Left lung (tissue), 4 donors: ENCODE measurements at regions not wholly inside any gene's neighbourhood (a gene's known extent, or its start where the extent isn't known, plus 50 kb on each side); places are given as distances from the start of the nearest gene placed in this dataset.

Experiments
- ATAC-seq: fragments of 200-7000 bp; cut with Tn5 transposase; one replicate; pipeline ENCODE4 v1.9.1; 2020; ENCODE audit warnings: moderate library complexity
- DNase-seq, 4 donors: peaks; one replicate each; pipeline ENCODE4 v3.0.0-alpha.2; 2013 to 2020
- H3K27ac ChIP-seq, 2 donors: fragments of 200-600 bp; sonication (generic) in 1 of 2; one replicate each; pipeline versions ENCODE4 v1.5.0 to v1.8.0; 2020 to 2021
- H3K27me3 ChIP-seq, 2 donors: fragments of 200-600 bp; sonication (generic) in 1 of 2; one replicate each; pipeline versions ENCODE4 v1.5.0 to v1.8.0; 2020 to 2021
- H3K36me3 ChIP-seq, 2 donors: fragments of 200-600 bp; sonication (generic) in 1 of 2; one replicate each; pipeline versions ENCODE4 v1.5.0 to v1.8.0; 2020 to 2021
- H3K4me1 ChIP-seq, 2 donors: fragments of 200-600 bp; one replicate each; pipeline ENCODE4 v1.8.0; 2021
- H3K4me3 ChIP-seq, 2 donors: fragments of 200-600 bp; sonication (generic) in 1 of 2; one replicate each; pipeline versions ENCODE4 v1.5.0 to v1.8.0; 2020 to 2021; ENCODE audit warnings: mild to moderate bottlenecking in 1 of 2
- H3K9me3 ChIP-seq, 2 donors: fragments of 200-600 bp; sonication (generic) in 1 of 2; one replicate each; pipeline versions ENCODE4 v1.5.0 to v1.8.0; 2020 to 2021
- CTCF ChIP-seq, 2 donors: fragments of 200-600 bp; sonication (generic) in 1 of 2; IDR thresholded peaks; one replicate each; pipeline versions ENCODE4 v1.5.0 to v1.8.0; 2021; ENCODE audit warnings: antibody characterized with exemption in 2 of 2
- intact Hi-C, 2 donors: fragments of 100-400 bp; cut with DNase I; formaldehyde crosslinking; loops; one replicate each; pipeline versions ENCODE4 v1.11.2 to v1.14.2; 2022
- donor health status: DM: no; HTN: yes; CAD: no.
- donor health status: DM: no; HTN: no; CAD: no.

GRCh38 chr6:3656076-3656475 is 95.4 kb downstream of the PXDC1 start:
- H3K4me1 ChIP-seq = no peaks in the 10 kb centered on the region
- no peak overlapping the region for H3K27ac ChIP-seq
- ATAC-seq (no peak), DNase-seq (no peak)
- no peak for TF ChIP-seq CTCF (IDR thresholded peaks at IDR 0.05)
- H3K27me3 ChIP-seq = no peaks in the 10 kb centered on the region
- H3K36me3 ChIP-seq = no peaks in the 10 kb centered on the region
- H3K9me3 ChIP-seq = no peaks in the 10 kb centered on the region
- H3K4me3 ChIP-seq = no peak overlapping the region
- intact Hi-C loops = no loop called here

GRCh38 chr6:3654898-3655297 is 96.6 kb downstream of the PXDC1 start:
- DNase-seq (no peak), ATAC-seq (no peak)
- Histone ChIP-seq H3K4me3 (no peak overlapping the region), H3K27me3 (no peaks in the 10 kb centered on the region), H3K4me1 (no peaks in the 10 kb centered on the region), H3K36me3 (no peaks in the 10 kb centered on the region), H3K27ac (no peak overlapping the region), H3K9me3 (no peaks in the 10 kb centered on the region)
- TF ChIP-seq CTCF (IDR thresholded peaks at IDR 0.05) = no peak
- intact Hi-C loops = no loop called here

- intact Hi-C loops = no loop called here
- TF ChIP-seq CTCF (IDR thresholded peaks at IDR 0.05) = no peak
- ATAC-seq = no peak
Observed at GRCh38 chr6:3654436-3654835, 97.1 kb downstream of the PXDC1 start.

GRCh38 chr6:3653528-3654070 is 97.9 kb downstream of the PXDC1 start:
- no peak for TF ChIP-seq CTCF (IDR thresholded peaks at IDR 0.05)
- no peak overlapping the region for H3K27ac ChIP-seq
- H3K36me3 ChIP-seq = no peaks in the 10 kb centered on the region
- intact Hi-C loops = no loop called here
- no peaks in the 10 kb centered on the region for H3K4me1 ChIP-seq
- DNase-seq (no peak), ATAC-seq (no peak)
- H3K4me3 ChIP-seq = no peak overlapping the region
- H3K9me3 ChIP-seq = no peaks in the 10 kb centered on the region
- H3K27me3 ChIP-seq = no peaks in the 10 kb centered on the region

More at GRCh38 chr6:3654436-3654835, 97.1 kb downstream of the PXDC1 start:
- no peak for DNase-seq
- no peaks in the 10 kb centered on the region for H3K9me3 ChIP-seq
- H3K27me3 ChIP-seq = no peaks in the 10 kb centered on the region
- H3K4me1 ChIP-seq = no peaks in the 10 kb centered on the region
- no peaks in the 10 kb centered on the region for H3K36me3 ChIP-seq
- no peak overlapping the region for H3K27ac ChIP-seq
- H3K4me3 ChIP-seq = no peak overlapping the region

- TF ChIP-seq CTCF (IDR thresholded peaks at IDR 0.05) = no peak
- no peaks in the 10 kb centered on the region for H3K4me1 ChIP-seq
- intact Hi-C loops = no loop called here
Observed at GRCh38 chr6:3651698-3652229, 99.7 kb downstream of the PXDC1 start.

More at GRCh38 chr6:3651698-3652229, 99.7 kb downstream of the PXDC1 start:
- Histone ChIP-seq H3K4me3 (no peak overlapping the region), H3K9me3 (no peaks in the 10 kb centered on the region), H3K27me3 (no peaks in the 10 kb centered on the region), H3K36me3 (no peaks in the 10 kb centered on the region), H3K27ac (no peak overlapping the region)
- ATAC-seq (no peak), DNase-seq (no peak)
